Activated CD4-positive, CD25-positive, alpha-beta regulatory T cell treated with anti-CD3 and anti-CD28 coated beads, Interleukin-2, amount 50 U/mL, for 24 hours (primary cell): ENCODE measurements at regions not wholly inside any gene's neighbourhood (a gene's known extent, or its start where the extent isn't known, plus 50 kb on each side); places are given as distances from the start of the nearest gene placed in this dataset.
"Not testable (repeated sequence)": the region's sequence is repeated elsewhere in the genome, so short reads cannot be mapped to it uniquely, and the experiment has no call there.

Source experiments
- ATAC-seq, 2 donors: fragments of 150-1000 bp; cut with Tn5 transposase; one replicate each; pipeline ENCODE4 v1.10.0; 2021; ENCODE audit warnings: mild to moderate bottlenecking in 1 of 2, moderate library complexity in 1 of 2

- no peak for ATAC-seq
These were observed 1209.8 kb upstream of the ACO1 start for GRCh38 chr9:31174681-31175080.

- no peak for ATAC-seq
These were observed 1200.6 kb upstream of the ACO1 start for GRCh38 chr9:31183866-31184265.

GRCh38 chr9:31185831-31186230 lies 1198.6 kb upstream of the ACO1 start:
- ATAC-seq, result no peak

- ATAC-seq, result no peak
These were observed 1195.9 kb upstream of the ACO1 start for GRCh38 chr9:31188496-31188895.

GRCh38 chr9:31210978-31211570 lies 1173.4 kb upstream of the ACO1 start:
- peak; percentile 82 to 91 for ATAC-seq

- not testable (repeated sequence) for ATAC-seq
These were observed 1154.5 kb upstream of the ACO1 start for GRCh38 chr9:31229976-31230375.

- ATAC-seq, result no peak
These were observed 1152.0 kb upstream of the ACO1 start for GRCh38 chr9:31232485-31232884.

GRCh38 chr9:31236344-31236743 lies 1148.1 kb upstream of the ACO1 start:
- ATAC-seq, result peak; percentile 28 to 51

- no peak for ATAC-seq
These were observed 1141.1 kb upstream of the ACO1 start for GRCh38 chr9:31243386-31243785.

GRCh38 chr9:31248156-31248555 lies 1136.3 kb upstream of the ACO1 start:
- ATAC-seq, result no peak

- ATAC-seq, result no peak
These were observed 1133.1 kb upstream of the ACO1 start for GRCh38 chr9:31251386-31251785.

GRCh38 chr9:31253800-31254762 lies 1130.4 kb upstream of the ACO1 start:
- ATAC-seq, result no peak

GRCh38 chr9:31255211-31255610 lies 1129.2 kb upstream of the ACO1 start:
- ATAC-seq, result no peak

GRCh38 chr9:31259824-31260223 lies 1124.6 kb upstream of the ACO1 start:
- peak; percentile 62 to 72 for ATAC-seq

- ATAC-seq, result peak; percentile 87 to 91
These were observed 1111.8 kb upstream of the ACO1 start for GRCh38 chr9:31272456-31273295.

- no peak for ATAC-seq
These were observed 1109.0 kb upstream of the ACO1 start for GRCh38 chr9:31275419-31275818.

GRCh38 chr9:31290731-31291130 lies 1093.7 kb upstream of the ACO1 start:
- no peak for ATAC-seq

- peak; percentile 49 to 55 for ATAC-seq
These were observed 1081.6 kb upstream of the ACO1 start for GRCh38 chr9:31302620-31303418.

- no peak for ATAC-seq
These were observed 1079.9 kb upstream of the ACO1 start for GRCh38 chr9:31304576-31304975.

- no peak for ATAC-seq
These were observed 1070.2 kb upstream of the ACO1 start for GRCh38 chr9:31314241-31314640.

GRCh38 chr9:31320494-31320893 lies 1063.9 kb upstream of the ACO1 start:
- no peak for ATAC-seq

GRCh38 chr9:31321256-31321655 lies 1063.2 kb upstream of the ACO1 start:
- no peak for ATAC-seq
